Spleen (tissue), 7 donors: ENCODE measurements at regions not wholly inside any gene's neighbourhood (a gene's known extent, or its start where the extent isn't known, plus 50 kb on each side); places are given as distances from the start of the nearest gene placed in this dataset.

Experiments used
- CTCF ChIP-seq, 11 experiments: fragments of 200-600 bp in 7 of 11; fragments of 450-650 bp in 4 of 11; sonication (generic) in 4 of 11; IDR thresholded peaks in 8 of 11; conservative IDR thresholded peaks in 3 of 11; 1 replicate in 7 of 11; 2 replicates in 4 of 11; pipeline versions ENCODE4 v1.4.0 to v1.8.0; 2016 to 2021; ENCODE audit warnings: antibody characterized with exemption in 11 of 11, inconsistent platforms in 4 of 11, mild to moderate bottlenecking in 1 of 11
- POLR2A ChIP-seq, 3 donors: fragments of 450-650 bp; IDR thresholded peaks; one replicate each; pipeline ENCODE4 v1.5.1; 2017; ENCODE audit warnings: antibody characterized with exemption in 3 of 3, mild to moderate bottlenecking in 1 of 3
- donor health status: DM: no; HTN: no; CAD: no; lungs with moderate emphysema.
- donor health status: DM: no; HTN: no; CAD: no.
- donor health status: DM: no; HTN: no; CAD: no.

DNA sequence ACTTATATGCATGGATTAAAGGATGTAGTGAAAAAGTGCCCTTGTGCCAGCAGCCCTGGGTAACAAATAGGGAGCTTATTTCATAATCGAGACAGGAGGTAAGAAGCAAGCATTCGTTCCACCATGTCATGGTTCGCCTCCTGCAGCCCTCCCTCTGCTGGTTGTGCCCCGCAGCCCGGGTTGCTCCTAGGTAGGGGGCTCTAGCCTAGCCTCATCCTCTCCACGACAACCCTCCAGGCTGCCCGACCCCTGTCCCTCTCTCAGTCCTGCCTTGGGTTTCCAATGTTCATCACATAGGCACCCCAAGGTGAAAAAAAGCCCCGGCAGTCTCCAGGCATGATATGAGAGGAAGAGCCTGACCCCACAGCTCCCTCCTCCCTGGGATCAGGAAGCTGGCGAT, 75.5 kb upstream of the SYNDIG1 start:
- TF ChIP-seq CTCF (IDR thresholded peaks at IDR 0.05 in 8 of 11, conservative IDR thresholded peaks at IDR 0.05 in 3 of 11) (no peak), POLR2A (IDR thresholded peaks at IDR 0.05) (no peak)
